Colonic mucosa (tissue), 4 donors: ENCODE measurements at regions not wholly inside any gene's neighbourhood (a gene's known extent, or its start where the extent isn't known, plus 50 kb on each side); places are given as distances from the start of the nearest gene placed in this dataset.

Source experiments
- DNase-seq: peaks from one replicate; pipeline ENCODE4 v3.0.0-alpha.2; 2020
- H3K27ac ChIP-seq: fragments of 200-600 bp; one replicate; pipeline ENCODE4 v1.8.0; 2021
- H3K27me3 ChIP-seq: fragments of 200-600 bp; one replicate; pipeline ENCODE4 v1.8.0; 2021
- H3K36me3 ChIP-seq: fragments of 200-600 bp; one replicate; pipeline ENCODE4 v1.8.0; 2021
- H3K4me1 ChIP-seq: fragments of 200-600 bp; one replicate; pipeline ENCODE4 v1.8.0; 2021; ENCODE audit warnings: mild to moderate bottlenecking
- H3K4me3 ChIP-seq: fragments of 200-600 bp; one replicate; pipeline ENCODE4 v1.8.0; 2021
- H3K9ac ChIP-seq, 2 donors: one replicate each; pipeline ENCODE4 v1.7.0; 2013; ENCODE audit warnings: control low read depth in 2 of 2, low read depth in 2 of 2, low read length in 2 of 2
- H3K9me3 ChIP-seq: fragments of 200-600 bp; one replicate; pipeline ENCODE4 v1.8.0; 2021
- intact Hi-C: fragments of 100-400 bp; cut with DNase I; formaldehyde crosslinking; loops from one replicate; pipeline ENCODE4 v1.14.1; 2022
- TF ChIP-seq, protein P1 (sequence below): fragments of 200-600 bp; IDR thresholded peaks from one replicate; pipeline ENCODE4 v1.8.0; 2022; ENCODE audit warnings: antibody characterized with exemption, mild to moderate bottlenecking
- donor health status: healthy.
- donor health status: DM: no; HTN: no; CAD: no.
- donor health status: DM: no; HTN: no; CAD: no.

DNA sequence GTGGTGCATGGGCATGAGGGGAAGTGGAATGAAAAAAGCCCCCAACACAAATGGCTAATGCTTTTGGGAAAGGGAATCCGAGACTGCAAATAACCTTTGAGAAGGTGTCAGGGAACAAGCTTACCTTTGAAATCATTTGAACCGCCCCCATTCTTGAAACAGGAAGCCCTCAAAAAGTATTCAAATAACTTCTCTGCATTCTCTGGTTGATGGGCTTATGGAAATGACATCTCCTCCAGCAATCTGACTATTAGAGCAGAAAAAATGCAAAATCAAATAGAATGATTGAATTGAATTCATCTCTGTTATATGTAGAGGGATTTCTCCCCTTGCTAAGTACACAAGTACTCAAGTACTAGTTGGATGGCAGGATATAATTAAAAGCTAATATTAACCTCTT lies 409.9 kb downstream of the TMEM135 start:
- TF ChIP-seq, protein P1, sequence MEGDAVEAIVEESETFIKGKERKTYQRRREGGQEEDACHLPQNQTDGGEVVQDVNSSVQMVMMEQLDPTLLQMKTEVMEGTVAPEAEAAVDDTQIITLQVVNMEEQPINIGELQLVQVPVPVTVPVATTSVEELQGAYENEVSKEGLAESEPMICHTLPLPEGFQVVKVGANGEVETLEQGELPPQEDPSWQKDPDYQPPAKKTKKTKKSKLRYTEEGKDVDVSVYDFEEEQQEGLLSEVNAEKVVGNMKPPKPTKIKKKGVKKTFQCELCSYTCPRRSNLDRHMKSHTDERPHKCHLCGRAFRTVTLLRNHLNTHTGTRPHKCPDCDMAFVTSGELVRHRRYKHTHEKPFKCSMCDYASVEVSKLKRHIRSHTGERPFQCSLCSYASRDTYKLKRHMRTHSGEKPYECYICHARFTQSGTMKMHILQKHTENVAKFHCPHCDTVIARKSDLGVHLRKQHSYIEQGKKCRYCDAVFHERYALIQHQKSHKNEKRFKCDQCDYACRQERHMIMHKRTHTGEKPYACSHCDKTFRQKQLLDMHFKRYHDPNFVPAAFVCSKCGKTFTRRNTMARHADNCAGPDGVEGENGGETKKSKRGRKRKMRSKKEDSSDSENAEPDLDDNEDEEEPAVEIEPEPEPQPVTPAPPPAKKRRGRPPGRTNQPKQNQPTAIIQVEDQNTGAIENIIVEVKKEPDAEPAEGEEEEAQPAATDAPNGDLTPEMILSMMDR: no peak
- Histone ChIP-seq H3K36me3 (no peaks in the 10 kb centered on the region), H3K27ac (no peak overlapping the region), H3K9ac (no peak overlapping the region), H3K27me3 (no peaks in the 10 kb centered on the region), H3K9me3 (no peaks in the 10 kb centered on the region), H3K4me1 (no peaks in the 10 kb centered on the region), H3K4me3 (no peak overlapping the region)
- no peak for DNase-seq
- intact Hi-C loops: no loop called here

DNA sequence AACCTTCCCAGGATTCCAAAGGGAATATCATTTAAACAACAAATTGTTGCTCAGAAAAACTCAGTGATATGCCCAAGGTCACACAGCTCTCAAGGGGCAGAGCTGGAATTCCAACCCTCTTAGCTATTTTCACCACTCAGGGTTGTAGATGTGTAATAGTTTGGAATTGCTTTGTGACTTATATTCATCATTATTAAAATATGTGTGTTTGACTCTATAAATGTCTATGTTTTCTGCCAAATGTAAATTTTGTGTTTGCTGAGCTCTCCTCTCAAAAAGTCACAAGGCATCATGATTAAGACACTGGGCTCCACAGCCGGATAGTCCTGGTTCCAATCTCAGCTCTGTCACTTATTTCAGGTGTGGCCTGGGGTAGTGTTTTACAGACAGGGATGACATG lies 407.3 kb downstream of the TMEM135 start:
- Histone ChIP-seq H3K27ac (no peak overlapping the region), H3K9ac (no peak overlapping the region), H3K27me3 (no peaks in the 10 kb centered on the region), H3K4me1 (no peaks in the 10 kb centered on the region), H3K9me3 (no peaks in the 10 kb centered on the region), H3K4me3 (no peak overlapping the region), H3K36me3 (no peaks in the 10 kb centered on the region)
- no peak for DNase-seq
- intact Hi-C loops: no loop called here
- TF ChIP-seq, protein P1: no peak

DNA sequence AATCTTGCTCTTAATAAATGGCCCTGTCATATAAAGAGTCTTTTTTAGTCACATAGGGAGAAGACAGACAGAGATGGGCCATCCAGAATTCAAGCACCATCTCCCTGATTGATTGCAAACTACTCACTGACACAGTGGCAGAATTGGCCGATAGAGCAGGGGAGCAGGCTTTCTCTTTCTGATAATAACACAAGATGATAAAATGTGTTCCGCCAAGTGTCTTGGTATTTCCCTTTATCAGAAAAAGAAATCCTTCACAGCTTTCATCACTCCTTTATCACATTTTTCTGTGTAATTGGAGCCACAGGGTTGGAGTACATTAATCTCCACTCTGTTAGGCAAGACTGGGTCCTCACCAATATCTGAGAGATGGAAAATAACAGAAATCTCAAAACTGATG lies 406.0 kb downstream of the TMEM135 start:
- Histone ChIP-seq H3K27me3 (no peaks in the 10 kb centered on the region), H3K4me3 (no peak overlapping the region), H3K9me3 (no peaks in the 10 kb centered on the region), H3K36me3 (no peaks in the 10 kb centered on the region), H3K27ac (no peak overlapping the region), H3K9ac (no peak overlapping the region), H3K4me1 (no peaks in the 10 kb centered on the region)
- intact Hi-C loops: no loop called here
- TF ChIP-seq, protein P1: no peak
- DNase-seq: no peak

DNA sequence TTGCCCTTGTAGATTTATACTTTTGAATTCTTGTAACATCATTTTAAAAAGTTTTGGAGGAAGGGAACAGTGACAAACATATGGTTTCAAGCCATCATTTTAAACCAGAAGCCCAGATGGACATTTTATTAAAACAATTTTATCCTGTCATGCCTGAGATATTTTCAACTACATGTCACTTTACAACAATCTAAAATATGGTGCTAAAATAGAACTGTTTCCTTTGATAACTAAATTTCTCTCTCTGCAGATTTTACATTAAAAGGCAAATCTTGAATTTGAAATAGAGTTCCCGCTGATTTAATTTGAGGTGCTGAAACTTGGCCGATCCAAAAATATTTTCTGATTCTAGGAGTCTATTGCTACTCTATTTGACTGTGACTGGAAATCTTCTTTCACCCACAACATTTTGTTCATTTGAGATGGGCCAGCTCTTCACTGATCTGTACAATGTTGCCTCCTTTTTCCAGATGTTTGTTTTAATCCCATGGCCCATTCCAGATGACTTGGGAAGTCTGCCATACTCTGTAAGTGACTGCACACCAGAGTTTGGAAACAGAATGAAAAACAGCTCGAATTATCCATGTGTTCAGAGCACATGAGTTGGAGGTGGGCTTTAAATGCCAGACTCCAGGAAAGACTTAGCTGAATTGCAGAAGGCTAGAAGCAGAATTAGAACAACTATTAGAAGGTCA lies 402.5 kb downstream of the TMEM135 start:
- no peaks in the 10 kb centered on the region for H3K36me3 ChIP-seq
- H3K9ac ChIP-seq: no peak overlapping the region
- no peaks in the 10 kb centered on the region for H3K27me3 ChIP-seq
- H3K4me3 ChIP-seq: no peak overlapping the region
- H3K4me1 ChIP-seq: no peaks in the 10 kb centered on the region
- no peak overlapping the region for H3K27ac ChIP-seq
- no peak for DNase-seq
- TF ChIP-seq, protein P1: no peak
- no peaks in the 10 kb centered on the region for H3K9me3 ChIP-seq
- intact Hi-C loops: no loop called here

DNA sequence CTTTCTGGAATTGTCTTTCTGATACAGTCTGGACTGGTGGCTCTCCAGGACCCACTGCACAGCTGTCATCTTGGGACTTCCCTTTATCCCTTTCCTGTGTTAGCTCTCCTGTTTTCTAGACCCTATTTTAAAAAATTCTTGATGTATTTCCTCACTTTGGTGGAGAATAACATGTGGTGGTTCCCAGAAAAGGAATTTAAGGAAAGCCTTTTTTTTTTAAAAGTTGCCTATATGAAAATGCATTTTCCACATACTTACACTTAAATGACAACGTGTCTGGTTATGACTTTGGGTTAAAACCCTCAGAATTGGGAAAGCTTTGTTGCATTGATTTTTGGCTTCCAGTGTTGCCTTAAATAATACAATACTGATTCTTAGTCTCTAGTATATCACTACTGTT lies 400.7 kb downstream of the TMEM135 start:
- H3K4me3 ChIP-seq: no peak overlapping the region
- no peaks in the 10 kb centered on the region for H3K36me3 ChIP-seq
- no peaks in the 10 kb centered on the region for H3K4me1 ChIP-seq
- H3K9ac ChIP-seq: no peak overlapping the region
- TF ChIP-seq, protein P1: no peak
- intact Hi-C loops: no loop called here
- no peak for DNase-seq
- H3K27me3 ChIP-seq: no peaks in the 10 kb centered on the region
- no peak overlapping the region for H3K27ac ChIP-seq
- H3K9me3 ChIP-seq: no peaks in the 10 kb centered on the region
